ENCODE measurements at regions not wholly inside any gene's neighbourhood (a gene's known extent, or its start where the extent isn't known, plus 50 kb on each side); places are given as distances from the start of the nearest gene placed in this dataset.
A peak's percentile ranks its signal among the peaks of the same experiment; 100 is the strongest.

DNA sequence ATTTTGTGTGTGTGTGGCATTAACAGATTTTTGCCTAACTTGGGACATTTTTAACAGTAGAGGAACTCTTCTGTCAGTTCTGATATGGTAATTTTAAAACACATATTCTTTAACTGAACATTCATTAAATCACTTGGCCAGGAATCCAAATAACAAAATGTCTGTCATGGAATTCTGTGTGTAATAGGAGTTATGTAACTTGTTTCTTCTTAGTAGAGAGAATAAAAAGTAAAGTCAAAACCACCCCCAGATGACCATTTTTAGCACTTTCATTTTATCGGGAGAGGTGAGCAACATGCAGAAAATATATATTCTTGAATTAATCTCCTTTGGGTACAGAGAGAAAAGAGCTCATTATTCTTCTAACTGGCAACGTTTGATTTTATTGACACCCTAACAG is 1740.3 kb downstream of the STIM2 start:
- H4K20me1 ChIP-seq (replicated peaks; ENCODE audit: insufficient read depth) = no peaks in the 10 kb centered on the region
- no peaks in the 10 kb centered on the region for H3K27me3 ChIP-seq (ENCODE audit: insufficient read depth)
- H3K9me2 ChIP-seq (ENCODE audit: insufficient read depth) = no peaks in the 10 kb centered on the region
- Mint-ChIP-seq H3K4me3 (no peak overlapping the region), H3K27ac (no peak overlapping the region; the same call in 1 of the 2 replicates), H3K36me3 (ENCODE audit: low read depth) (peaks cover 8% of the 10 kb centered on the region), H3K27me3 (ENCODE audit: insufficient read depth, low read depth, poor library complexity) (no peaks in the 10 kb centered on the region), H3K4me1 (peaks cover 7% of the 10 kb centered on the region; the same call in 2 of the 3 replicates), H3K9me3 (peaks cover 12% of the 10 kb centered on the region)
- H3K4me2 ChIP-seq = no peak overlapping the region
- H3F3A ChIP-seq (replicated peaks; ENCODE audit: low read depth) = no peaks in the 10 kb centered on the region
- no peak overlapping the region for H3K4me3 ChIP-seq
- H3K36me3 ChIP-seq (ENCODE audit: insufficient read depth) = 0 out of 2 replicates have a peak, but pooled peaks cover 3% of the 10 kb centered on the region
- TF ChIP-seq ZNF114 (CRISPR knock-in tag; IDR thresholded peaks at IDR 0.05) (no peak), STAT1 (IDR thresholded peaks at IDR 0.05; ENCODE audit: unreplicated experiment) (no peak), EZH2 (IDR thresholded peaks at IDR 0.05; ENCODE audit: low read depth, unreplicated experiment) (no peak)
- TF ChIP-seq, protein P1, sequence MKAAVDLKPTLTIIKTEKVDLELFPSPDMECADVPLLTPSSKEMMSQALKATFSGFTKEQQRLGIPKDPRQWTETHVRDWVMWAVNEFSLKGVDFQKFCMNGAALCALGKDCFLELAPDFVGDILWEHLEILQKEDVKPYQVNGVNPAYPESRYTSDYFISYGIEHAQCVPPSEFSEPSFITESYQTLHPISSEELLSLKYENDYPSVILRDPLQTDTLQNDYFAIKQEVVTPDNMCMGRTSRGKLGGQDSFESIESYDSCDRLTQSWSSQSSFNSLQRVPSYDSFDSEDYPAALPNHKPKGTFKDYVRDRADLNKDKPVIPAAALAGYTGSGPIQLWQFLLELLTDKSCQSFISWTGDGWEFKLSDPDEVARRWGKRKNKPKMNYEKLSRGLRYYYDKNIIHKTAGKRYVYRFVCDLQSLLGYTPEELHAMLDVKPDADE (IDR thresholded peaks at IDR 0.05) = no peak
- TF ChIP-seq, protein P2, sequence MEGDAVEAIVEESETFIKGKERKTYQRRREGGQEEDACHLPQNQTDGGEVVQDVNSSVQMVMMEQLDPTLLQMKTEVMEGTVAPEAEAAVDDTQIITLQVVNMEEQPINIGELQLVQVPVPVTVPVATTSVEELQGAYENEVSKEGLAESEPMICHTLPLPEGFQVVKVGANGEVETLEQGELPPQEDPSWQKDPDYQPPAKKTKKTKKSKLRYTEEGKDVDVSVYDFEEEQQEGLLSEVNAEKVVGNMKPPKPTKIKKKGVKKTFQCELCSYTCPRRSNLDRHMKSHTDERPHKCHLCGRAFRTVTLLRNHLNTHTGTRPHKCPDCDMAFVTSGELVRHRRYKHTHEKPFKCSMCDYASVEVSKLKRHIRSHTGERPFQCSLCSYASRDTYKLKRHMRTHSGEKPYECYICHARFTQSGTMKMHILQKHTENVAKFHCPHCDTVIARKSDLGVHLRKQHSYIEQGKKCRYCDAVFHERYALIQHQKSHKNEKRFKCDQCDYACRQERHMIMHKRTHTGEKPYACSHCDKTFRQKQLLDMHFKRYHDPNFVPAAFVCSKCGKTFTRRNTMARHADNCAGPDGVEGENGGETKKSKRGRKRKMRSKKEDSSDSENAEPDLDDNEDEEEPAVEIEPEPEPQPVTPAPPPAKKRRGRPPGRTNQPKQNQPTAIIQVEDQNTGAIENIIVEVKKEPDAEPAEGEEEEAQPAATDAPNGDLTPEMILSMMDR (conservative IDR thresholded peaks at IDR 0.05; ENCODE audit: low read depth in 2 of 2) = no peak
- TF ChIP-seq, protein P3, sequence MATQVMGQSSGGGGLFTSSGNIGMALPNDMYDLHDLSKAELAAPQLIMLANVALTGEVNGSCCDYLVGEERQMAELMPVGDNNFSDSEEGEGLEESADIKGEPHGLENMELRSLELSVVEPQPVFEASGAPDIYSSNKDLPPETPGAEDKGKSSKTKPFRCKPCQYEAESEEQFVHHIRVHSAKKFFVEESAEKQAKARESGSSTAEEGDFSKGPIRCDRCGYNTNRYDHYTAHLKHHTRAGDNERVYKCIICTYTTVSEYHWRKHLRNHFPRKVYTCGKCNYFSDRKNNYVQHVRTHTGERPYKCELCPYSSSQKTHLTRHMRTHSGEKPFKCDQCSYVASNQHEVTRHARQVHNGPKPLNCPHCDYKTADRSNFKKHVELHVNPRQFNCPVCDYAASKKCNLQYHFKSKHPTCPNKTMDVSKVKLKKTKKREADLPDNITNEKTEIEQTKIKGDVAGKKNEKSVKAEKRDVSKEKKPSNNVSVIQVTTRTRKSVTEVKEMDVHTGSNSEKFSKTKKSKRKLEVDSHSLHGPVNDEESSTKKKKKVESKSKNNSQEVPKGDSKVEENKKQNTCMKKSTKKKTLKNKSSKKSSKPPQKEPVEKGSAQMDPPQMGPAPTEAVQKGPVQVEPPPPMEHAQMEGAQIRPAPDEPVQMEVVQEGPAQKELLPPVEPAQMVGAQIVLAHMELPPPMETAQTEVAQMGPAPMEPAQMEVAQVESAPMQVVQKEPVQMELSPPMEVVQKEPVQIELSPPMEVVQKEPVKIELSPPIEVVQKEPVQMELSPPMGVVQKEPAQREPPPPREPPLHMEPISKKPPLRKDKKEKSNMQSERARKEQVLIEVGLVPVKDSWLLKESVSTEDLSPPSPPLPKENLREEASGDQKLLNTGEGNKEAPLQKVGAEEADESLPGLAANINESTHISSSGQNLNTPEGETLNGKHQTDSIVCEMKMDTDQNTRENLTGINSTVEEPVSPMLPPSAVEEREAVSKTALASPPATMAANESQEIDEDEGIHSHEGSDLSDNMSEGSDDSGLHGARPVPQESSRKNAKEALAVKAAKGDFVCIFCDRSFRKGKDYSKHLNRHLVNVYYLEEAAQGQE (IDR thresholded peaks at IDR 0.05; ENCODE audit: unreplicated experiment) = no peak
- H3K4me1 ChIP-seq (ENCODE audit: insufficient read depth) = peaks cover 5% of the 10 kb centered on the region; the same call in 1 of the 2 replicates
- H3K27ac ChIP-seq (ENCODE audit: low read depth) = no peak overlapping the region
- ATAC-seq (no peak), DNase-seq (ENCODE audit: low spot score) (no peak)
- H3K79me2 ChIP-seq (replicated peaks; ENCODE audit: insufficient read depth) = no peaks in the 10 kb centered on the region
- H2AFZ ChIP-seq = 0 out of 2 replicates have a peak overlapping the region, but pooled peaks have one; percentile 15

DNA sequence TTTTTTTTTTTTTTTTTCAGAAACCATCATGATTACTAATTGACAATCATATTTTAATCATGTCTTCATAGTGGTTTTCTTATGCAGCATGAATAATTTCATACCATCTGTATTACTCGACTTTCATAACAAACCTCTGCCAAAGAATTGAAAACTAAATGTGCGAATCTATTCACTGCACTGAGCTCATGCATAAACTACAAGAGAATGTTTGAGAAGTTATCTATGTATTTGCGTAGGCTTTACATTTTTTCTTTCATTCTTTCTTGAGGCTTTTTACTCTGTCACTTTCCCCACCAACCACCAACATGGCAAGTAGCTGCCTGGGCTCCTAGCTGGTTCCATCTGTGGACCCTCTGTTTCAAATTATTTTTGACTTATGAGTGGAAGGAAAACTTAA is 1761.0 kb downstream of the STIM2 start:
- H3K4me3 Mint-ChIP-seq = no peak overlapping the region
- no peaks in the 10 kb centered on the region for H3F3A ChIP-seq (replicated peaks; ENCODE audit: low read depth)
- H3K9me3 Mint-ChIP-seq = peaks cover 3% of the 10 kb centered on the region; the same call in 2 of the 3 replicates
- H3K4me1 ChIP-seq (ENCODE audit: insufficient read depth) = no peaks in the 10 kb centered on the region
- H2AFZ ChIP-seq = no peak overlapping the region
- no peak overlapping the region for H3K27ac Mint-ChIP-seq
- H3K27me3 Mint-ChIP-seq (ENCODE audit: insufficient read depth, low read depth, poor library complexity) = no peaks in the 10 kb centered on the region
- DNase-seq (ENCODE audit: low spot score) (no peak), ATAC-seq (no peak)
- no peak overlapping the region for H3K27ac ChIP-seq (ENCODE audit: low read depth)
- no peak overlapping the region for H3K4me3 ChIP-seq
- no peaks in the 10 kb centered on the region for H4K20me1 ChIP-seq (replicated peaks; ENCODE audit: insufficient read depth)
- no peaks in the 10 kb centered on the region for H3K27me3 ChIP-seq (ENCODE audit: insufficient read depth)
- H3K36me3 ChIP-seq (ENCODE audit: insufficient read depth) = no peaks in the 10 kb centered on the region
- no peaks in the 10 kb centered on the region for H3K79me2 ChIP-seq (replicated peaks; ENCODE audit: insufficient read depth)
- H3K36me3 Mint-ChIP-seq (ENCODE audit: low read depth) = peaks cover under 1% of the 10 kb centered on the region; the same call in 1 of the 3 replicates
- H3K4me1 Mint-ChIP-seq = no peaks in the 10 kb centered on the region
- H3K4me2 ChIP-seq = no peak overlapping the region
- no peaks in the 10 kb centered on the region for H3K9me2 ChIP-seq (ENCODE audit: insufficient read depth)
- TF ChIP-seq, protein P1 (IDR thresholded peaks at IDR 0.05) = no peak
- TF ChIP-seq STAT1 (IDR thresholded peaks at IDR 0.05; ENCODE audit: unreplicated experiment) (no peak), ZNF331 (CRISPR knock-in tag; IDR thresholded peaks at IDR 0.05; ENCODE audit: low read depth) (no peak)
